Tibial nerve (tissue), 4 donors: ENCODE measurements at regions not wholly inside any gene's neighbourhood (a gene's known extent, or its start where the extent isn't known, plus 50 kb on each side); places are given as distances from the start of the nearest gene placed in this dataset.

ENCODE experiments used
- DNase-seq, 2 donors: peaks; one replicate each; pipeline ENCODE4 v3.0.0-alpha.2; 2019; ENCODE audit warnings: low spot score in 2 of 2
- H3K27ac ChIP-seq, 4 donors: fragments of 200-600 bp; sonication (generic) in 3 of 4; one replicate each; pipeline ENCODE4 v1.5.1; 2017 to 2019; ENCODE audit warnings: mild to moderate bottlenecking in 1 of 4
- H3K27me3 ChIP-seq, 2 donors: fragments of 200-600 bp; sonication (generic) in 1 of 2; one replicate each; pipeline versions ENCODE4 v1.5.1 to v1.6.0; 2017 to 2019
- H3K36me3 ChIP-seq, 3 donors: fragments of 200-600 bp; sonication (generic); one replicate each; pipeline ENCODE4 v1.5.1; 2018 to 2019
- H3K4me1 ChIP-seq, 4 donors: fragments of 200-600 bp; sonication (generic) in 3 of 4; one replicate each; pipeline ENCODE4 v1.5.1; 2017 to 2019
- H3K4me3 ChIP-seq, 4 donors: fragments of 200-600 bp; sonication (generic) in 3 of 4; one replicate each; pipeline ENCODE4 v1.5.1; 2017 to 2019; ENCODE audit warnings: mild to moderate bottlenecking in 1 of 4, moderate library complexity in 1 of 4
- H3K9me3 ChIP-seq, 4 donors: fragments of 200-600 bp; sonication (generic) in 3 of 4; one replicate each; pipeline ENCODE4 v1.5.1; 2017 to 2019
- CTCF ChIP-seq, 5 experiments: fragments of 200-600 bp in 3 of 5; fragments of 450-650 bp in 2 of 5; sonication (generic) in 3 of 5; IDR thresholded peaks; one replicate each; pipeline ENCODE4 v1.5.1; 2016 to 2019; ENCODE audit warnings: antibody characterized with exemption in 5 of 5, mild to moderate bottlenecking in 3 of 5, moderate library complexity in 2 of 5
- EP300 ChIP-seq, 2 donors: sonication (generic); formaldehyde crosslinking; IDR thresholded peaks; one replicate each; pipeline ENCODE4 v1.6.1; 2017; ENCODE audit warnings: antibody characterized with exemption in 2 of 2, mild to moderate bottlenecking in 1 of 2
- POLR2A ChIP-seq, 2 donors: fragments of 450-650 bp; IDR thresholded peaks; one replicate each; pipeline ENCODE4 v1.6.1; 2017; ENCODE audit warnings: antibody characterized with exemption in 2 of 2, mild to moderate bottlenecking in 2 of 2, moderate library complexity in 2 of 2
- WGBS, 2 donors: methylation state at CpG; one replicate each; pipeline ENCODE4 v1.1.5; 2018; 5-methylcytosine and 5-hydroxymethylcytosine counted together

- DNase-seq = no peak
- peaks cover 0 to 6% of the 10 kb centered on the region in 2 donors for H3K27me3 ChIP-seq
- H3K9me3 ChIP-seq = no peaks in the 10 kb centered on the region
- no peaks in the 10 kb centered on the region for H3K36me3 ChIP-seq
- peaks cover 0 to 8% (median 0%) of the 10 kb centered on the region in 4 donors for H3K4me1 ChIP-seq
- no peak for TF ChIP-seq CTCF (IDR thresholded peaks at IDR 0.05)
- no peak for TF ChIP-seq EP300 (IDR thresholded peaks at IDR 0.05)
- TF ChIP-seq POLR2A (IDR thresholded peaks at IDR 0.05) = no peak
- H3K4me3 ChIP-seq = no peak overlapping the region
- no peak overlapping the region for H3K27ac ChIP-seq
These were observed 66.7 kb upstream of the EGFLAM start for GRCh38 chr5:38191693-38192092.

GRCh38 chr5:38190111-38190510 lies 68.2 kb upstream of the EGFLAM start:
- WGBS, 2 donors = 88 to 89% methylated on average over 12 of the region's 12 CpGs
- peaks cover 0 to 6% of the 10 kb centered on the region in 2 donors for H3K27me3 ChIP-seq
- H3K4me3 ChIP-seq = no peak overlapping the region
- H3K36me3 ChIP-seq = no peaks in the 10 kb centered on the region
- no peak overlapping the region for H3K27ac ChIP-seq
- DNase-seq = no peak
- no peak for TF ChIP-seq CTCF (IDR thresholded peaks at IDR 0.05)
- no peak for TF ChIP-seq POLR2A (IDR thresholded peaks at IDR 0.05)
- TF ChIP-seq EP300 (IDR thresholded peaks at IDR 0.05) = no peak
- H3K9me3 ChIP-seq = no peaks in the 10 kb centered on the region
- peaks cover 0 to 8% (median 0%) of the 10 kb centered on the region in 4 donors for H3K4me1 ChIP-seq

- H3K4me1 ChIP-seq = peaks cover 0 to 8% (median 0%) of the 10 kb centered on the region in 4 donors
- 42 to 52% methylated on average over 11 to 12 of the region's 12 CpGs for WGBS, 2 donors
- peaks cover 0 to 6% of the 10 kb centered on the region in 2 donors for H3K27me3 ChIP-seq
- no peak overlapping the region for H3K4me3 ChIP-seq
- no peak for TF ChIP-seq EP300 (IDR thresholded peaks at IDR 0.05)
- no peak for TF ChIP-seq POLR2A (IDR thresholded peaks at IDR 0.05)
- no peak for TF ChIP-seq CTCF (IDR thresholded peaks at IDR 0.05)
- no peak for DNase-seq
- no peaks in the 10 kb centered on the region for H3K9me3 ChIP-seq
- no peaks in the 10 kb centered on the region for H3K36me3 ChIP-seq
- no peak overlapping the region for H3K27ac ChIP-seq
These were observed 69.3 kb upstream of the EGFLAM start for GRCh38 chr5:38189081-38189504.

GRCh38 chr5:38188591-38188990 lies 69.8 kb upstream of the EGFLAM start:
- Histone ChIP-seq H3K36me3 (no peaks in the 10 kb centered on the region), H3K4me3 (no peak overlapping the region), H3K27me3 (peaks cover 0 to under 1% of the 10 kb centered on the region in 2 donors), H3K9me3 (no peaks in the 10 kb centered on the region), H3K4me1 (peaks cover 0 to 8% (median 0%) of the 10 kb centered on the region in 4 donors), H3K27ac (no peak overlapping the region)
- no peak for DNase-seq
- TF ChIP-seq POLR2A (IDR thresholded peaks at IDR 0.05) (no peak), EP300 (IDR thresholded peaks at IDR 0.05) (no peak), CTCF (IDR thresholded peaks at IDR 0.05) (no peak)
- WGBS, 2 donors = 75 to 77% methylated on average over 6 of the region's 6 CpGs

GRCh38 chr5:38187532-38187931 lies 70.8 kb upstream of the EGFLAM start:
- DNase-seq = no peak
- H3K27ac ChIP-seq = no peak overlapping the region
- H3K36me3 ChIP-seq = no peaks in the 10 kb centered on the region
- WGBS, 2 donors = 64 to 67% methylated on average over 3 of the region's 3 CpGs
- TF ChIP-seq EP300 (IDR thresholded peaks at IDR 0.05) = no peak
- TF ChIP-seq POLR2A (IDR thresholded peaks at IDR 0.05) = no peak
- no peak for TF ChIP-seq CTCF (IDR thresholded peaks at IDR 0.05)
- H3K27me3 ChIP-seq = no peaks in the 10 kb centered on the region
- no peaks in the 10 kb centered on the region for H3K9me3 ChIP-seq
- H3K4me1 ChIP-seq = no peaks in the 10 kb centered on the region
- H3K4me3 ChIP-seq = no peak overlapping the region
